Panc1 (cell line): ENCODE measurements at regions not wholly inside any gene's neighbourhood (a gene's known extent, or its start where the extent isn't known, plus 50 kb on each side); places are given as distances from the start of the nearest gene placed in this dataset.
"Not testable (repeated sequence)": the region's sequence is repeated elsewhere in the genome, so short reads cannot be mapped to it uniquely, and the experiment has no call there.

Experiments
- ATAC-seq: fragments of 200-7000 bp; cut with Tn5 transposase; 2 replicates; pipeline ENCODE4 v1.9.1; 2020; ENCODE audit warnings: mild to moderate bottlenecking, moderate library complexity
- BruUV-seq: library from RNA; stranded (reverse); fragments of 400-500 nt; replicated peaks from 2 replicates; lab custom pipeline; 2021; lab: Mats Ljungman, UMichigan
- CTCF ChIA-PET: fragments of 300-600 bp; sonication (Branson Sonifier 250); formaldehyde crosslinking; loops from one replicate; lab custom pipeline; 2022; ENCODE audit warnings: antibody characterized with exemption; lab: Charles Lee
- POLR2A ChIA-PET: fragments of 300-600 bp; sonication (Branson Sonifier 250); formaldehyde crosslinking; loops from one replicate; lab custom pipeline; 2022; ENCODE audit warnings: antibody characterized with exemption; lab: Charles Lee
- DNase-seq: peaks from one replicate; pipeline ENCODE4 v3.0.0-alpha.2; 2010; ENCODE audit warnings: low read depth, low spot score
- H3K27ac ChIP-seq: 2 replicates; pipeline ENCODE4 v1.5.1; 2011; ENCODE audit warnings: mild to moderate bottlenecking, low read length, inconsistent platforms
- H3K27me3 ChIP-seq: fragments of 200-500 bp; sonication (Bioruptor generic); 2 replicates; pipeline ENCODE4 v1.6.0; 2014; ENCODE audit warnings: low read length, inconsistent platforms; ENCODE audit not compliant: control insufficient read depth, insufficient read depth
- H3K36me3 ChIP-seq: fragments of 200-500 bp; sonication (Bioruptor generic); 2 replicates; pipeline ENCODE4 v1.5.1; 2014; ENCODE audit warnings: inconsistent platforms, mild to moderate bottlenecking, low read length, moderate library complexity; ENCODE audit not compliant: control insufficient read depth, insufficient read depth
- H3K4me1 ChIP-seq: 2 replicates; pipeline ENCODE4 v1.5.1; 2011; ENCODE audit warnings: inconsistent platforms, mild to moderate bottlenecking, low read length, moderate library complexity; ENCODE audit not compliant: control insufficient read depth, insufficient read depth
- H3K4me3 ChIP-seq, 2 experiments: 2 replicates each; pipeline ENCODE4 v1.5.1; 2011 to 2012; ENCODE audit warnings: low read depth in 2 of 2, low read length in 2 of 2, mild to moderate bottlenecking in 2 of 2, inconsistent platforms in 1 of 2, moderate library complexity in 1 of 2
- H3K9me3 ChIP-seq: fragments of 200-500 bp; sonication (Bioruptor generic); 2 replicates; pipeline ENCODE4 v1.5.1; 2014; ENCODE audit warnings: low read depth, mild to moderate bottlenecking, inconsistent platforms, low read length, moderate library complexity; ENCODE audit not compliant: control insufficient read depth, insufficient read depth
- CTCF ChIP-seq: fragments of 450-650 bp; IDR thresholded peaks from 2 replicates; pipeline ENCODE4 v1.5.1; 2017; ENCODE audit warnings: mild to moderate bottlenecking
- POLR2AphosphoS5 ChIP-seq: IDR thresholded peaks from 2 replicates; pipeline ENCODE4 v1.6.1; 2012; ENCODE audit warnings: mild to moderate bottlenecking, low read depth, low read length, moderate library complexity
- REST ChIP-seq, 2 experiments: IDR thresholded peaks; 2 replicates each; pipeline ENCODE4 v1.6.1; 2011 to 2012; ENCODE audit warnings: low read depth in 2 of 2, control low read depth in 1 of 2, low read length in 1 of 2, mild to moderate bottlenecking in 1 of 2, moderate library complexity in 1 of 2; ENCODE audit not compliant: insufficient read depth in 1 of 2
- SIN3A ChIP-seq: IDR thresholded peaks from 2 replicates; pipeline ENCODE4 v1.6.1; 2012; ENCODE audit warnings: low read depth, mild to moderate bottlenecking, low read length, moderate library complexity, borderline replicate concordance; ENCODE audit not compliant: insufficient read depth
- TCF7L2 ChIP-seq: IDR thresholded peaks from 2 replicates; pipeline ENCODE4 v1.6.1; 2011; ENCODE audit warnings: mild to moderate bottlenecking, low read depth, low read length, inconsistent platforms
- in situ Hi-C: cut with HindIII; loops from 2 replicates; pipeline ENCODE4 v1.10.0; 2016; ENCODE audit warnings: low sequenced_read_pairs, low pct_unique_long_range_greater_than_20kb
- intact Hi-C: fragments of 100-400 bp; cut with micrococcal nuclease; formaldehyde crosslinking; loops from one replicate; pipeline ENCODE4 v1.10.0; 2022; ENCODE audit not compliant: unreplicated experiment

GRCh38 chr7:67358738-67359137, 362.1 kb downstream of the TYW1 start:
- in situ Hi-C loops, POLR2A ChIA-PET, ATAC-seq, DNase-seq, H3K27me3 ChIP-seq, intact Hi-C loops, CTCF ChIA-PET, H3K4me3 ChIP-seq, H3K9me3 ChIP-seq, BruUV-seq, H3K4me1 ChIP-seq, H3K27ac ChIP-seq, H3K36me3 ChIP-seq: not testable (repeated sequence)

- H3K27ac ChIP-seq, result no peak overlapping the region
- TF ChIP-seq CTCF (no peak), POLR2AphosphoS5 (no peak), REST (IDR thresholded peaks at IDR 0.05; ENCODE audit: insufficient read depth in 1 of 2, low read depth in 2 of 2, low read length in 1 of 2) (no peak), TCF7L2 (no peak), SIN3A (no peak)
- BruUV-seq, result no TSS peak
- H3K9me3 ChIP-seq, result peaks cover 4% of the 10 kb centered on the region; the same call in 1 of the 2 replicates
- in situ Hi-C loops, result no loop called here
- H3K4me1 ChIP-seq, result no peaks in the 10 kb centered on the region
- DNase-seq, result no peak
- CTCF ChIA-PET, result no interaction called here
- POLR2A ChIA-PET, result no interaction called here
- ATAC-seq, result no peak
- intact Hi-C loops, result no loop called here
- no peak overlapping the region for H3K4me3 ChIP-seq
- no peaks in the 10 kb centered on the region for H3K36me3 ChIP-seq
- no peaks in the 10 kb centered on the region for H3K27me3 ChIP-seq
Measured at GRCh38 chr7:67359900-67360299, 363.3 kb downstream of the TYW1 start.

- intact Hi-C loops (no loop called here), in situ Hi-C loops (no loop called here)
- no peak for ATAC-seq
- H3K27me3 ChIP-seq, result no peaks in the 10 kb centered on the region
- no peak for DNase-seq
- no peaks in the 10 kb centered on the region for H3K4me1 ChIP-seq
- H3K9me3 ChIP-seq, result peaks cover 4% of the 10 kb centered on the region; the same call in 1 of the 2 replicates
- no peaks in the 10 kb centered on the region for H3K36me3 ChIP-seq
- TF ChIP-seq REST (IDR thresholded peaks at IDR 0.05; ENCODE audit: insufficient read depth in 1 of 2, low read depth in 2 of 2, low read length in 1 of 2) (no peak), CTCF (no peak), SIN3A (no peak), POLR2AphosphoS5 (no peak), TCF7L2 (no peak)
- CTCF ChIA-PET, result no interaction called here
- H3K27ac ChIP-seq, result no peak overlapping the region
- BruUV-seq, result no TSS peak
- H3K4me3 ChIP-seq, result no peak overlapping the region
- POLR2A ChIA-PET, result no interaction called here
Measured at GRCh38 chr7:67361150-67361549, 364.5 kb downstream of the TYW1 start.
